GM23338 (cell line): ENCODE measurements at regions not wholly inside any gene's neighbourhood (a gene's known extent, or its start where the extent isn't known, plus 50 kb on each side); places are given as distances from the start of the nearest gene placed in this dataset.

Source experiments
- ATAC-seq: fragments of 200-7000 bp; cut with Tn5 transposase; 3 replicates; pipeline ENCODE4 v1.9.1; 2020
- DNase-seq: peaks from one replicate; pipeline ENCODE4 v3.0.0-alpha.2; 2015; ENCODE audit warnings: low spot score
- H2AFZ ChIP-seq: fragments of 200-600 bp; sonication (generic); 2 replicates; pipeline ENCODE4 v1.8.0; 2016; ENCODE audit warnings: antibody characterized with exemption, mild to moderate bottlenecking, moderate library complexity
- H3F3A ChIP-seq: fragments of 200-600 bp; sonication (generic); replicated peaks from 2 replicates; pipeline ENCODE4 v1.8.0; 2017; ENCODE audit warnings: antibody characterized with exemption, mixed run types, low read depth
- H3K27ac ChIP-seq: fragments of 200-600 bp; sonication (generic); 2 replicates; pipeline ENCODE4 v1.6.1; 2016; ENCODE audit warnings: low read depth
- H3K27me3 ChIP-seq: fragments of 200-600 bp; sonication (generic); 2 replicates; pipeline ENCODE4 v1.8.0; 2016; ENCODE audit warnings: mild to moderate bottlenecking, mixed run types, moderate library complexity; ENCODE audit not compliant: insufficient read depth
- H3K36me3 ChIP-seq: fragments of 200-600 bp; sonication (generic); 2 replicates; pipeline ENCODE4 v1.8.0; 2016; ENCODE audit warnings: mild to moderate bottlenecking; ENCODE audit not compliant: insufficient read depth
- H3K4me1 ChIP-seq: fragments of 200-600 bp; sonication (generic); 2 replicates; pipeline ENCODE4 v1.8.0; 2016; ENCODE audit warnings: mild to moderate bottlenecking, moderate library complexity; ENCODE audit not compliant: insufficient read depth
- H3K4me2 ChIP-seq: fragments of 200-600 bp; sonication (generic); 2 replicates; pipeline ENCODE4 v1.7.1; 2017; ENCODE audit warnings: mixed run types
- H3K4me3 ChIP-seq: fragments of 200-600 bp; sonication (generic); 2 replicates; pipeline ENCODE4 v1.6.1; 2016; ENCODE audit warnings: mixed run types
- H3K79me2 ChIP-seq: fragments of 200-600 bp; sonication (generic); replicated peaks from 2 replicates; pipeline ENCODE4 v1.8.0; 2017; ENCODE audit warnings: mild to moderate bottlenecking; ENCODE audit not compliant: insufficient read depth
- H3K9me2 ChIP-seq: fragments of 200-600 bp; sonication (generic); 2 replicates; pipeline ENCODE4 v1.8.0; 2017; ENCODE audit not compliant: insufficient read depth
- H4K20me1 ChIP-seq: fragments of 200-600 bp; sonication (generic); replicated peaks from 2 replicates; pipeline ENCODE4 v1.8.0; 2017; ENCODE audit warnings: mild to moderate bottlenecking; ENCODE audit not compliant: insufficient read depth
- H3K27ac Mint-ChIP-seq: 2 replicates; pipeline ENCODE4 v1.8.0; 2020; ENCODE audit warnings: inconsistent platforms, mild to moderate bottlenecking, moderate library complexity, mixed read lengths
- H3K27me3 Mint-ChIP-seq: 3 replicates; pipeline ENCODE4 v1.8.0; 2022; ENCODE audit warnings: low read depth, mild to moderate bottlenecking, moderate library complexity, mixed read lengths, inconsistent platforms; ENCODE audit not compliant: insufficient read depth, poor library complexity
- H3K36me3 Mint-ChIP-seq: 3 replicates; pipeline ENCODE4 v1.8.0; 2021; ENCODE audit warnings: low read depth, mild to moderate bottlenecking, inconsistent platforms, moderate library complexity, mixed read lengths
- H3K4me1 Mint-ChIP-seq: 3 replicates; pipeline ENCODE4 v1.8.0; 2020; ENCODE audit warnings: mild to moderate bottlenecking, inconsistent platforms, mixed read lengths
- H3K4me3 Mint-ChIP-seq: 3 replicates; pipeline ENCODE4 v1.8.0; 2021; ENCODE audit warnings: moderate library complexity, mild to moderate bottlenecking, inconsistent platforms, mixed read lengths
- H3K9me3 Mint-ChIP-seq: 3 replicates; pipeline ENCODE4 v1.8.0; 2020; ENCODE audit warnings: moderate library complexity, mild to moderate bottlenecking, inconsistent platforms, mixed read lengths
- CREB1 ChIP-seq: fragments of 250-450 bp; sonication (Bioruptor Pico); IDR thresholded peaks from 2 replicates; pipeline ENCODE4 v1.5.0; 2020; ENCODE audit warnings: low read depth, mild to moderate bottlenecking, moderate library complexity
- CTCF ChIP-seq, 2 experiments: fragments of 200-600 bp in 1 of 2; sonication (generic) in 1 of 2; conservative IDR thresholded peaks; 2 replicates each; pipeline versions ENCODE4 v1.5.1 to v1.6.1; 2016 to 2017; ENCODE audit warnings: antibody characterized with exemption in 2 of 2, low read depth in 2 of 2, mild to moderate bottlenecking in 2 of 2, moderate library complexity in 1 of 2
- ETS1 ChIP-seq: IDR thresholded peaks from 2 replicates; pipeline ENCODE4 v1.6.1; 2016; ENCODE audit warnings: antibody characterized with exemption
- EZH2 ChIP-seq: fragments of 200-600 bp; sonication (generic); IDR thresholded peaks from one replicate; pipeline ENCODE4 v1.8.0; 2017; ENCODE audit warnings: antibody characterized with exemption, mild to moderate bottlenecking, low read depth; ENCODE audit not compliant: unreplicated experiment
- EZH2phosphoT487 ChIP-seq: fragments of 200-600 bp; sonication (generic); IDR thresholded peaks from one replicate; pipeline ENCODE4 v1.8.1; 2018; ENCODE audit warnings: antibody characterized with exemption; ENCODE audit not compliant: unreplicated experiment
- JUNB ChIP-seq: IDR thresholded peaks from one replicate; pipeline ENCODE4 v1.6.1; 2016; ENCODE audit warnings: antibody characterized with exemption; ENCODE audit not compliant: unreplicated experiment
- NANOG ChIP-seq: IDR thresholded peaks from 2 replicates; pipeline ENCODE4 v1.6.1; 2016; ENCODE audit warnings: antibody characterized with exemption, borderline replicate concordance
- POLR2AphosphoS5 ChIP-seq: IDR thresholded peaks from 2 replicates; pipeline ENCODE4 v1.6.1; 2016; ENCODE audit warnings: antibody characterized with exemption, low read depth
- REST ChIP-seq: IDR thresholded peaks from one replicate; pipeline ENCODE4 v1.6.1; 2018; ENCODE audit warnings: antibody characterized with exemption; ENCODE audit not compliant: unreplicated experiment
- STAT1 ChIP-seq: IDR thresholded peaks from one replicate; pipeline ENCODE4 v1.6.1; 2016; ENCODE audit warnings: antibody characterized with exemption; ENCODE audit not compliant: unreplicated experiment
- ZNF331 ChIP-seq: fragments of 250-450 bp; sonication (Bioruptor Pico); IDR thresholded peaks from 2 replicates; pipeline ENCODE4 v1.5.0; 2020; ENCODE audit warnings: low read depth, mild to moderate bottlenecking, moderate library complexity

GRCh38 chr11:112526699-112527416, 266.2 kb upstream of the PLET1 start (continued):
- no peak for TF ChIP-seq REST
- TF ChIP-seq EZH2phosphoT487 = no peak
- TF ChIP-seq ZNF331 (CRISPR knock-in tag) = no peak
- no peak for TF ChIP-seq CREB1

- no peak overlapping the region for H2AFZ ChIP-seq
- H3K27ac ChIP-seq = no peak overlapping the region
- DNase-seq (no peak), ATAC-seq (no peak)
- Mint-ChIP-seq H3K36me3 (no peaks in the 10 kb centered on the region), H3K27me3 (no peaks in the 10 kb centered on the region), H3K4me1 (no peaks in the 10 kb centered on the region; the same call in 2 of the 3 replicates), H3K4me3 (no peak overlapping the region), H3K27ac (no peak overlapping the region), H3K9me3 (no peaks in the 10 kb centered on the region)
- no peak overlapping the region for H3K4me2 ChIP-seq
- no peaks in the 10 kb centered on the region; the same call in none of the 2 replicates for H3K9me2 ChIP-seq
- no peaks in the 10 kb centered on the region for H3K4me1 ChIP-seq
- no peaks in the 10 kb centered on the region for H3K36me3 ChIP-seq
- H4K20me1 ChIP-seq = no peaks in the 10 kb centered on the region
- H3K27me3 ChIP-seq = no peaks in the 10 kb centered on the region
- H3K4me3 ChIP-seq = no peak overlapping the region
- no peaks in the 10 kb centered on the region for H3F3A ChIP-seq
- H3K79me2 ChIP-seq = no peaks in the 10 kb centered on the region
- TF ChIP-seq EZH2 (no peak), POLR2AphosphoS5 (no peak), ZNF331 (CRISPR knock-in tag) (no peak), CREB1 (no peak), ETS1 (no peak), NANOG (no peak), CTCF (conservative IDR thresholded peaks at IDR 0.05; ENCODE audit: low read depth in 2 of 2) (no peak), STAT1 (no peak), JUNB (no peak), EZH2phosphoT487 (no peak)
These were observed 268.4 kb upstream of the PLET1 start for GRCh38 chr11:112529071-112529470.
